DOHH2 (cell line): ENCODE measurements at regions not wholly inside any gene's neighbourhood (a gene's known extent, or its start where the extent isn't known, plus 50 kb on each side); places are given as distances from the start of the nearest gene placed in this dataset.

Experiments used
- H3F3A ChIP-seq: fragments of 200-600 bp; sonication (generic), shearing (Covaris generic); 2 replicates; pipeline ENCODE4 v1.6.0; 2016; ENCODE audit warnings: antibody characterized with exemption, mild to moderate bottlenecking; ENCODE audit not compliant: control insufficient read depth, insufficient read depth
- H3K27ac ChIP-seq: fragments of 200-600 bp; sonication (generic); 2 replicates; pipeline ENCODE4 v1.5.1; 2014; ENCODE audit warnings: low read depth, mild to moderate bottlenecking, low read length, moderate library complexity
- H3K27me3 ChIP-seq: fragments of 200-600 bp; sonication (generic); 2 replicates; pipeline ENCODE4 v1.6.1; 2014; ENCODE audit warnings: mild to moderate bottlenecking, low read length, mixed read lengths; ENCODE audit not compliant: control insufficient read depth
- H3K36me3 ChIP-seq: fragments of 200-600 bp; sonication (generic); 2 replicates; pipeline ENCODE4 v1.6.1; 2014; ENCODE audit warnings: mild to moderate bottlenecking, low read length, moderate library complexity, mixed read lengths; ENCODE audit not compliant: control insufficient read depth
- H3K4me1 ChIP-seq: fragments of 200-600 bp; sonication (generic); 2 replicates; pipeline ENCODE4 v1.6.1; 2014; ENCODE audit warnings: mild to moderate bottlenecking, low read length, mixed read lengths; ENCODE audit not compliant: control insufficient read depth
- H3K4me2 ChIP-seq: fragments of 200-600 bp; sonication (generic); 2 replicates; pipeline ENCODE4 v1.6.0; 2014; ENCODE audit warnings: mild to moderate bottlenecking, low read length, moderate library complexity
- H3K4me3 ChIP-seq: fragments of 200-600 bp; sonication (generic); 2 replicates; pipeline ENCODE4 v1.5.1; 2014; ENCODE audit warnings: mild to moderate bottlenecking, low read length, mixed read lengths
- H3K79me2 ChIP-seq: fragments of 200-600 bp; sonication (generic); 2 replicates; pipeline ENCODE4 v1.6.1; 2014; ENCODE audit warnings: mild to moderate bottlenecking, low read length, mixed read lengths; ENCODE audit not compliant: control insufficient read depth
- H3K9me2 ChIP-seq: fragments of 200-600 bp; sonication (generic); replicated peaks from 2 replicates; pipeline ENCODE4 v1.6.1; 2014; ENCODE audit warnings: mild to moderate bottlenecking, low read length, mixed read lengths; ENCODE audit not compliant: control insufficient read depth
- H3K9me3 ChIP-seq: fragments of 200-600 bp; sonication (generic); 2 replicates; pipeline ENCODE4 v1.6.1; 2014; ENCODE audit warnings: antibody characterized with exemption, low read length, mixed read lengths; ENCODE audit not compliant: control insufficient read depth, insufficient read depth
- H4K20me1 ChIP-seq: fragments of 200-600 bp; sonication (generic); 2 replicates; pipeline ENCODE4 v1.6.0; 2014; ENCODE audit warnings: low read depth, mild to moderate bottlenecking, antibody characterized with exemption, low read length, moderate library complexity; ENCODE audit not compliant: control insufficient read depth, insufficient read depth
- CTCF ChIP-seq: fragments of 200-600 bp; sonication (generic); IDR thresholded peaks from one replicate; pipeline ENCODE4 v1.5.1; 2014; ENCODE audit warnings: antibody characterized with exemption, mild to moderate bottlenecking, low read depth, low read length; ENCODE audit not compliant: poor library complexity, severe bottlenecking
- EZH2phosphoT487 ChIP-seq: fragments of 200-600 bp; sonication (generic); IDR thresholded peaks from 2 replicates; pipeline ENCODE4 v1.6.1; 2017; ENCODE audit warnings: borderline replicate concordance, mild to moderate bottlenecking, antibody characterized with exemption, low read length, moderate library complexity, mixed read lengths

- no peaks in the 10 kb centered on the region for H3K36me3 ChIP-seq
- no peaks in the 10 kb centered on the region for H3K9me2 ChIP-seq
- no peak overlapping the region for H3K4me2 ChIP-seq
- H3K27ac ChIP-seq = no peak overlapping the region
- H3K79me2 ChIP-seq = no peaks in the 10 kb centered on the region
- H3K27me3 ChIP-seq = no peaks in the 10 kb centered on the region
- no peak overlapping the region for H3K4me3 ChIP-seq
- no peaks in the 10 kb centered on the region for H3K4me1 ChIP-seq
- no peaks in the 10 kb centered on the region for H3K9me3 ChIP-seq
- H4K20me1 ChIP-seq = no peaks in the 10 kb centered on the region
- TF ChIP-seq EZH2phosphoT487 (no peak), CTCF (no peak)
- no peaks in the 10 kb centered on the region for H3F3A ChIP-seq
Observed at GRCh38 chr2:145918951-145919350, 1399.0 kb upstream of the ZEB2 start.

GRCh38 chr2:145916799-145917198, 1396.9 kb upstream of the ZEB2 start:
- Histone ChIP-seq H3K36me3 (no peaks in the 10 kb centered on the region), H4K20me1 (no peaks in the 10 kb centered on the region), H3K27me3 (no peaks in the 10 kb centered on the region), H3F3A (no peaks in the 10 kb centered on the region), H3K27ac (no peak overlapping the region), H3K4me1 (no peaks in the 10 kb centered on the region), H3K4me2 (no peak overlapping the region), H3K9me3 (no peaks in the 10 kb centered on the region), H3K9me2 (no peaks in the 10 kb centered on the region), H3K4me3 (no peak overlapping the region), H3K79me2 (no peaks in the 10 kb centered on the region)
- TF ChIP-seq EZH2phosphoT487 (no peak), CTCF (no peak)

- Histone ChIP-seq H3K36me3 (no peaks in the 10 kb centered on the region), H3F3A (no peaks in the 10 kb centered on the region), H3K4me3 (no peak overlapping the region), H3K4me2 (no peak overlapping the region), H3K79me2 (no peaks in the 10 kb centered on the region), H3K4me1 (no peaks in the 10 kb centered on the region), H3K27ac (no peak overlapping the region), H4K20me1 (no peaks in the 10 kb centered on the region), H3K9me2 (no peaks in the 10 kb centered on the region), H3K27me3 (no peaks in the 10 kb centered on the region), H3K9me3 (no peaks in the 10 kb centered on the region)
- TF ChIP-seq CTCF = no peak
- TF ChIP-seq EZH2phosphoT487 = no peak
Observed at GRCh38 chr2:145914716-145915115, 1394.8 kb upstream of the ZEB2 start.

GRCh38 chr2:145910416-145910815, 1390.5 kb upstream of the ZEB2 start:
- no peak for TF ChIP-seq EZH2phosphoT487
- Histone ChIP-seq H3K27me3 (no peaks in the 10 kb centered on the region), H3F3A (no peaks in the 10 kb centered on the region), H3K4me2 (no peak overlapping the region), H4K20me1 (no peaks in the 10 kb centered on the region), H3K4me1 (no peaks in the 10 kb centered on the region), H3K9me2 (no peaks in the 10 kb centered on the region), H3K79me2 (no peaks in the 10 kb centered on the region), H3K27ac (no peak overlapping the region), H3K9me3 (peaks cover 4% of the 10 kb centered on the region; the same call in 1 of the 2 replicates), H3K4me3 (no peak overlapping the region), H3K36me3 (no peaks in the 10 kb centered on the region)
